NCI-H524 (cell line): ENCODE measurements at regions not wholly inside any gene's neighbourhood (a gene's known extent, or its start where the extent isn't known, plus 50 kb on each side); places are given as distances from the start of the nearest gene placed in this dataset.
"Not testable (repeated sequence)": the region's sequence is repeated elsewhere in the genome, so short reads cannot be mapped to it uniquely, and the experiment has no call there.

Source experiments
- DNase-seq, 2 experiments: peaks; one replicate each; lab custom pipeline; 2025; lab: John Stamatoyannopoulos, UW

DNA sequence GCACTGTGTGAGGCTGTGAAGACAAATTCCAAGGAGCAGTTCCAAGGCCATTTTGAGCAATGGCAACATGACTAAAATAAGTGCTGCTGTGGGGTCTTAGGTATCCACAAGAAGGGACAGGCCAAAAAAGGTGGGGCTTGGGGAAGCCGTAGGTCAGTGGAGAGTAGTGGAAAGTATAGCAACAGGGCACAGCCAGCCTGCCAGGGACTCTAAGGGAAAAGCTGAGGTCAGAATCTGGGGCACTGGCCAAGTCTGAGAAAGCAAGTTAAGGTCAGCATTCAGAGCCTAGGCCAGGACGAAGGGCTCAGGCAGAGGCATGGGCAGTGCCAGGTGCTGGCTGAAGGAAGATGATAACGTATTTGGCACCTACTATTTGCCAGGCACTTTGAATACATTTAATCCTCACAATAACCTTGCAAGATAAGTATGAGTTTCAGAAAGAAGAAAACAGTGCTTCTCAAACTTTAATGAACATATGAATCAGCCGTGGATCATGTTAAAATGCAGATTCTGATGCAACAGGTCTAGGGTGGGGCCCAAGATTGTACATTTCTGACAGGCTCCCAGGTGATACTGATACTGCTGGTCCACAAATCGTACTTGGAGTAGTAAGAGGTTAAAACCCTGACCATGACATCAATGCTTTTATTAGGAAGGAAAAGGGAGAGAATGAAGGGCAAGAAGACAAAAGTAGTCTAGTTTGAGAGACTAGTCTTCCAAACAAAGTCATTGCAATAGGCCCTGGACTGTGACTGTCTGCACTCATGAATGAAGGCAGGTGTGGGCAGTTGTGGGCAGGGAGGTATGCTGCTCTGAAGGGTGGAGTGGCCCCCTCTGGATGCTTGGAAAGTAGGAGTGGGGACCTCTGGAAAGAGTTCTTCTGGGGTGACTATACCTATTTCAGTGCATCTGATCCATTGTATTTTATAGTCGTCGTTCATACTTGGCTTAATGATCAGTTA lies 106.3 kb upstream of the ANKRD28 start:
- no peak for DNase-seq

DNA sequence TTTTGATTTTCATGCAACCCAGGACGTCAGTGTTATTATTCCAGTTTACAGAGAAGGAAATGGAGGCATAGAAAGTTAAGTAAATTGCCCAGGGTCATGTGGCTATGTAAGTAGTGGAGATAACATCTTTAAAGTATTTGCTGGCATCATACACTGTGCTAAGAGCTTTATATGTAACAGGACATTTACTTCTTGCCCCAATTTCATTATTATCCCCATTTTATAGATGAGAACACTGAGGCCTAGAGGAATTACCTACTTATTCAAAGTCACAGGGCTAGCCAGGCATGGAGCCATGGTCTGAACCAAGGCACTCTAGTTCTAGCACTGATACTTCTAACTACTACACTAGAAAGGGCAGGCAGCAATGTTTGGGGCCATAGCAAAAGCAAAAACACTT lies 107.3 kb upstream of the ANKRD28 start:
- DNase-seq, result no peak

- not testable (repeated sequence) for DNase-seq
These were observed 109.6 kb upstream of the ANKRD28 start for GRCh38 chr3:15907403-15907802.

- DNase-seq, result no peak
These were observed 121.2 kb upstream of the ANKRD28 start for GRCh38 chr3:15918988-15919387.

DNA sequence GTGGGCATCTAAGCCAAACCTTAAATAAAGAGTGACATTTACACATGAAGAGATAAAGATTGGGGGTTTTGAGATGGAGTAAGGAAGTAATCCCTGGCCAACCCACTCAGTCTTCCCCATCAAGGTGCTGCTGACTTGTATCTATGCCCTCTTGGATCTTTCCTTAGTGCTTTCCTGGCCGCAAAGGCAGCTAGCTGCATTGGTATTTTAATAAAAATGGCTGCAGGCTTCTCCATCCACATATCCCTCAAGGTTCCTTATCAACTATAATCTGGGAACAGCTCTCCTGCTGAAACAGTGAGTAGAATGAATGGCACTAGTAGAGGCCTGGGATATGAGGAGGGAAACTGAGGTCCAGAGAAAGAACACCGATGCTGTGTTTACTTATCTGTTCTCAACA lies 122.2 kb upstream of the ANKRD28 start:
- no peak for DNase-seq

DNA sequence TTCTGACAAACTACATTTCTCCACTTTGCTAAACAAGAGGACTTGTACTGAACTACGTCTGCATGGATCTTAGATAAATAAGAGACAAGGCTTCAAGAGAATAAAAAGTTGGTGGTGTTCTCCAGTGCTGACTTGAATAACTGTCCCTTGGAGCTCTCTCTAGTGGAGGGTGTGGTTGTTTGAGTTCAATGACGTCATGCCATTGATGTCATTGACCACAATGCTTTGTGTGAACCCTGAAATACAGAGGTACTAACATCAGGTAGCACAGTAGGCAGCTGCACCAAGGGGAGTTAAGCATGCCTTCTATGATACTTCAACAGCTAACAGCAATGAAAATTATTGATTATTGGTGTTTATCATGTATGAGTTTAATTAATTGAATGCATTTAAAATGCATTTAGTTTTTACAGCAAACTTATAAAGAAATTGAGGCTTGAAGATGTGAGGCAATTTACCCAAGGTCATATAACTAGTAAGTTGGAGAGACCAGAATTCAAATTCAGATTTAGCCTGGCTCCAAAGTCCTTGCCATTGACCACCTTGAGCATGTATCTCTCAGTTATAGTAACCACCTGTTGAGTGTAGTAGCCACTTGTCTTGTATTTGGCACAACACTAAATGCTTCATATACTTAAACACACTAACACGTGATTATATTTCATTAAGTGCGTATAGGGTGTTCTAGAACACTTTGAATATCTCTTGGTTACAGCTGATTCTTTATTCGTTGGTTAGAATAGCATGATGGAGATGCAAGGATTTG lies 126.0 kb upstream of the ANKRD28 start:
- no peak for DNase-seq

- no peak for DNase-seq
These were observed 127.1 kb upstream of the ANKRD28 start for GRCh38 chr3:15924914-15925313.

- DNase-seq, result no peak
These were observed 129.1 kb upstream of the ANKRD28 start for GRCh38 chr3:15926871-15927270.

DNA sequence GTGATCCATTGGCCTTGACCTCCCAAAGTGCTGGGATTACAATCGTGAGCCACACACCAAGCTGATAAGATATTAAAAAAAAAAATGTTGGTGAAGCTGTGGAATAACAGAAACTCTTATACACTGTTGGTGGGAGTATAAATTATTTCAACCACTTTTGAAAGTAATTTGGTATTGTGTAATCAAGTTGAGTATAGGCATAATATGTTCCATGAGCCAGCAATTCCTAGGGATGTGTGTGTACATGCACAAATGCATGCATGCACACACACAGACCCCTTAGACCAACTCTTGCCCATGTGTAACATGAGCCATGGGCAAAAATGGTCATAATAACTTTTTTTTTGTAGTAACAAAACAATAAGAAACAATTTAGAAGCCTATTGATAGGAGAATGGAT lies 130.2 kb upstream of the ANKRD28 start:
- DNase-seq, result no peak

GRCh38 chr3:15929944-15930571 lies 132.3 kb upstream of the ANKRD28 start:
- DNase-seq, result no peak

DNA sequence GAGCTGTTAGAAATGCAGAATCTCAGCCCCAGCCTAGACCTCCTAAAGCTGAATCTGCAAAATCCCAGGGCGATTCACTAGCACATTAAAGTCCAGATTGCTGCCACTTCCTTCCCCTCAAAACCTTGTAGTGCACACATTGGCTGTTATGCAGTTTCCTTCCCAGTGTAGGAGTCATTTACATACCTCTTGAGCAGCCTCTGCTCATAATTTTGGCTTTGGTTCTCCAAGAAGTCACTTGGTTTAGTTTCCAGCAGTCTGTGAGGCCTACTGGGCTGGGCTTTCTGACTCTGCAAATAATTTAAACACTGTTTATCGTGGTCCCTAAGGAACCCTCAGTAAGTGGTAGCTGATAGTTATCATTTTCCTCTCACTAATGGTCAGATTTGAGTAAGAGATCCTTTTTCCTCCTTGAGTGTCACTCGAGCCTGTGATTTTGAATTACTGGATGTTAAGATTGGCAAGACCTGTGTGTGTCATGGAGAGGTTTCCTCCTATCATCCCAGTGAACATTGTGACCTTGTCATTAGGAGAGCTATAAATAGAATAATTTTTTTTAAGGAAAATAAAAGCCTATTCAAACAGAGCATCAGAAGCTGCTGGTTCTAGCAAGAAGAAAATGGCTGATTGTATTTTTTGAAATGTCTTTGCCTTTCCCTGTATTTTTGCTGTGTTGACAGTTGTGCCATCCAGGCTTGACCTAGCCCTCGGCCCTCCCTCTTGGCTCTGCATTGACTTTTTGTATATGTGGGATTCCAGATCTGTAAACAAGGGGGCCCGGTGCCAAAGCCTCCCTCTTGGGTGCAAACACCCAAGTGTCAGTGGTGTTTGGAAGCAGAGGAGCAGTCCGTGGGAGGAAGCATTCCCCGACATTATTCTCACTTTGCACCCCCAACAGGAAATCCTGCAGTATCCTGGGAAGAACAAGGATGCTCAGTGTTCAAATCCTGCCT lies 134.8 kb upstream of the ANKRD28 start:
- DNase-seq, result no peak

GRCh38 chr3:15933439-15934139 lies 135.8 kb upstream of the ANKRD28 start:
- no peak for DNase-seq

DNA sequence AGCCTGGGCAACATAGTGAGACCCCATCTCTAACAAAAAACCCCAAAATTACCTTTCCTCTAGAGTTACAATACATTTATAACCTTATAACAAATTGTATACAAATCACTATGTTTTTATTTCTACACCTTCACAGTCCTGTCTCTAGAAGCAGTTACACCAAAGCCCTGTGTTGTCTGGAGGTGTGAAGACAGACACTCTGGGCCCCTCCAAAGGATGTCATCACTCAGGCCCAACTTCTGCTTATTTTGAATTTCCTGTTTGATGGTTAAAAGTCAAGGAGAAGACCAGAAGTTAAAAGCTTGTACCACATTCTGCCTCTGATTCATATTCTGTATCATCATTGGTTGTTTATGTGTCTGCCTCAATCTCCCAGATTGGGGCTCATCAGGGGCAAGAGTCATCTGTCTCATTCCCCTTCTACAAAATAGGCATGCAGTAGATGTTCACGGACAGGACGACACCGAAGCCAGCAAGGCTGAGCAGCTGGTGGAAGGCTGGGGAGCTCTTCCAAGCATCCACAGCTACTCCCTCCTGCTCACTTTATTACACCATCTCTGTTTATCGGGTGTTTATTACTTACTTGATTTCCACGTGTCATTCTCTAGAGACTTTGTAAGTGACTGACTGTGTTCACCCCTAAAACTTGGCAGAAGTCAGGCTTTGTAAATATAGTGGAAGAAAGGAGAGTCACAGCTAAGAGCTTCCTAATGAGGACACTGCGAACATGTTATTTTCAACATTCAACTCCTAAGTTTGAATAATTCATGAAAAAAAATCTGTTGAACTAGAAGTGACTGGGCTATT lies 136.8 kb upstream of the ANKRD28 start:
- no peak for DNase-seq

DNA sequence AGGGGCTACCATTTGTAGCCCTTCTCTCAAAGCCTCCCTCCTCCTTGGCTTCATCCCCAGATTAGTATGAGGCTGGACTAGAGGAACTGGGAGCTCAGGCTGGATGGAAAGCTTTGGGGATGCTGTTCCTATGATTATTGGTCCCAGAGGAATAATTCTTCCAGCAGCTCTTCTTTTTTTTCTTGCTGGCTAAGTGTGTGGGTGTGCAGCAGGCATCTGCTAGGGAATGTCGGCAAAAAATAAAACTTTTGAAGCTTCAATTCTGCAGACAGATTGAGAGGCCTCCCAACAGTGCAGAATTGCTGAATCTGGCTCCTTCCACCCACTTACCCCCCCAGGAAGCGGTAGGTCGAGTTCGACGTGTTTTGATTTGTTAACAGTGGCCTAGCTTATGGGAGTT lies 138.5 kb upstream of the ANKRD28 start:
- DNase-seq, result no peak

DNA sequence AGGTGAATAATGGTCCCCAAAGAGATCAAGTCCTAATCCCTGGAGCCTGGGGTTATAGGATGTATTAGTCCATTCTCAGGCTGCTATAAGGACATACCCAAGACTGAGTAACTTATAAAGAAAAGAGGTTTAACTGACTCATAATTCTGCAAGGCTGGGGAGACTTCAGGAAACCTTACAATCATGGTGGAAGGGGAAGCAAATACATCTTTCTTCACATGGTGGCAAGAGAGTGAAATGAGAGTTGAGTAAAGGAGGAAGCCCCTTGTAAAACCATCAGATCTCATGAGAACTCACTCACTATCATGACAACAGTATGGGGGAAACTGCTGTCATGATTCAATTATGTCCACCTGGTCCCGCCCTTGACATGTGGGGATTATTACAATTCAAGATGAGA lies 142.9 kb upstream of the ANKRD28 start:
- DNase-seq, result no peak

GRCh38 chr3:15941457-15941856 lies 143.7 kb upstream of the ANKRD28 start:
- not testable (repeated sequence) for DNase-seq

GRCh38 chr3:15941958-15942357 lies 144.2 kb upstream of the ANKRD28 start:
- no peak for DNase-seq

DNA sequence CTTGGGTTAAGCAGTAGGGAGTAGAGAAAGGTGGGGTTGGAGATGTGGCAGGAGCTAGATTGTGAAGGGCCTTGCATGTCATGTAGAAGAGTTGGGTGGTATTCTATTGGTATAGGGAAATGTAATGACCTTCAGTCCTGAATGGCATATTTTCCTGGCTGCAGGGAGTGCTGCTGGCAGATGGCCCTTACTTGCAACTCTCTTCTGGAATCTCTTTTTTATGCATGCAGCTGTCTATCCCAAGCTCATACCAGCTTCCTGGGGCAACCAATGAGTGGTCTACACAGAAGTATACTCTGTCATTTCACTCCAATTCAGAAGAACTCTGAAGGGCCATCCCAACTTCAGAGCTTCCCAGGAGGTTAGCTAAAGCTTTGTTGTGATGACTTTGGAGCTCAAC lies 144.7 kb upstream of the ANKRD28 start:
- DNase-seq, result peak in 1 of 2 experiments; percentile 14

DNA sequence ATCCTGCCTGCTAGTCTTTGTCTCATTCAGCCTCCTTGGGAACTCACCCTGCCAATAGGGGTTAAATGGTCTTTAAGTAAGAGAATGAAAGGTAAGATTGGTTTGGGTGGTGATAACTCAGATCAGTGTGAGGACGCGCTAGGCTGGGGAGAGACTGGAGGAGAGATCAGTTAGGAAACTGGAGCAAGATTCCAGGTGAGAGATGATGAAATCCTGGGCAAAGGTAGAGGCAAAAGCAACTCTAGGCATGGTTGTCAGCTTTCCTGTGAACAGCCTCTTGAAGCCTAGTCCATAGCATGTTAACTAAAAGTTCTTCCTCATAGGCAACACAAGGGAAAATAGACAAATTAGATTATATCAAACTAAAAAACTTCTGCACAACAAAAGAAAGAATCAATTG lies 145.2 kb upstream of the ANKRD28 start:
- DNase-seq, result no peak

DNA sequence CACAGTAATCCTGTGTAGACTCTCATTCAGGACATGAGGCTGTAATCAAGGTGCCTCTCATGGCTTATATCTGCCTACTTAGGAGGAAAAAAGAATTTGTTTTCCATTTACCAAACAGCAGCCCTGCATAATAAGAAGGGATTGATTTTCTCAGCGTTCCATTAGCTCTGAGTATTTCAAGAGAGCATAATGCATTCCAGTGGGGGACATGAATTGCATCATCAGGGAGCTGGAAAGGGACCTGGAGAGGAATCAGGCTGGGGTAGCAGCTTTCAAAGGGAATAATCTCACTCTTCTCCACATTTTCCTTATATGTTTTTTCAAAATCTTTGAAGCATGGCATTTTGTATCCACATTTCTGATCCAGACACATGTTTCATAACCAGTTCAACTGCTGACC lies 150.6 kb upstream of the ANKRD28 start:
- DNase-seq, result no peak
